Brain microvascular endothelial cell (primary cell): ENCODE measurements at regions not wholly inside any gene's neighbourhood (a gene's known extent, or its start where the extent isn't known, plus 50 kb on each side); places are given as distances from the start of the nearest gene placed in this dataset.

Experiments
- DNase-seq: peaks from one replicate; pipeline ENCODE4 v3.0.0-alpha.2; 2020
- H3K27ac ChIP-seq: fragments of 250-450 bp; sonication (Bioruptor Pico); 2 replicates; pipeline ENCODE4 v1.5.1; 2020; ENCODE audit warnings: mild to moderate bottlenecking, moderate library complexity
- H3K27me3 ChIP-seq: fragments of 250-450 bp; sonication (Bioruptor Pico); replicated peaks from 2 replicates; pipeline ENCODE4 v1.5.1; 2020; ENCODE audit warnings: mild to moderate bottlenecking
- H3K36me3 ChIP-seq: fragments of 250-450 bp; sonication (Bioruptor Pico); replicated peaks from 2 replicates; pipeline ENCODE4 v1.5.1; 2020; ENCODE audit warnings: mild to moderate bottlenecking
- H3K4me3 ChIP-seq: 2 replicates; pipeline ENCODE4 v1.5.1; 2011; ENCODE audit warnings: low read depth, mild to moderate bottlenecking, control low read depth, low read length, moderate library complexity
- in situ Hi-C: cut with HindIII; loops from 2 replicates; pipeline ENCODE4 v1.10.0; 2017; ENCODE audit warnings: low sequenced_read_pairs, low pct_ligation_motif_present
- TF ChIP-seq, protein P1 (sequence below): IDR thresholded peaks from 2 replicates; pipeline ENCODE4 v1.5.1; 2011; ENCODE audit warnings: low read depth, mild to moderate bottlenecking, moderate library complexity, low read length, control low read depth, inconsistent platforms; ENCODE audit errors: missing control alignments

DNA sequence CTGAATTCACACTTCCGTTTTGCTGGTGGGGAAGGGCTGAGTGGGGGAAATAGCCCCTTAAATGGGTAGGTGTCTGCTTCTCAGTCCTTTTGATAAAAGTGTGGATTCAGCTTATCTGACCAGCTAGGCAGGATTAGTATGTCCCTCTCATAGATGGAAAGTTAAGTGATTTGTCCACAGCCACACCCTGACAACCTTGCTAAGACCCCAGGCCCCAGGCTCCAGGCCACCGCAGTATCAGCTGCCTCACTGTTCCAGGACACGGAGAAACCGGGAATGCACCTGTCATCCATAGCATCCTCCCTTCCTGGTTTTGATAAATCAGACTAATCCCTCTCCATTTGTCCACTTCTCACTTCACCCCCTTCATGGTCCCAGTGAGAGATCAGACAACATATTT lies 197.7 kb downstream of the USP12 start:
- Histone ChIP-seq H3K4me3 (no peak overlapping the region), H3K36me3 (no peaks in the 10 kb centered on the region), H3K27ac (no peak overlapping the region), H3K27me3 (no peaks in the 10 kb centered on the region)
- TF ChIP-seq, protein P1, sequence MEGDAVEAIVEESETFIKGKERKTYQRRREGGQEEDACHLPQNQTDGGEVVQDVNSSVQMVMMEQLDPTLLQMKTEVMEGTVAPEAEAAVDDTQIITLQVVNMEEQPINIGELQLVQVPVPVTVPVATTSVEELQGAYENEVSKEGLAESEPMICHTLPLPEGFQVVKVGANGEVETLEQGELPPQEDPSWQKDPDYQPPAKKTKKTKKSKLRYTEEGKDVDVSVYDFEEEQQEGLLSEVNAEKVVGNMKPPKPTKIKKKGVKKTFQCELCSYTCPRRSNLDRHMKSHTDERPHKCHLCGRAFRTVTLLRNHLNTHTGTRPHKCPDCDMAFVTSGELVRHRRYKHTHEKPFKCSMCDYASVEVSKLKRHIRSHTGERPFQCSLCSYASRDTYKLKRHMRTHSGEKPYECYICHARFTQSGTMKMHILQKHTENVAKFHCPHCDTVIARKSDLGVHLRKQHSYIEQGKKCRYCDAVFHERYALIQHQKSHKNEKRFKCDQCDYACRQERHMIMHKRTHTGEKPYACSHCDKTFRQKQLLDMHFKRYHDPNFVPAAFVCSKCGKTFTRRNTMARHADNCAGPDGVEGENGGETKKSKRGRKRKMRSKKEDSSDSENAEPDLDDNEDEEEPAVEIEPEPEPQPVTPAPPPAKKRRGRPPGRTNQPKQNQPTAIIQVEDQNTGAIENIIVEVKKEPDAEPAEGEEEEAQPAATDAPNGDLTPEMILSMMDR, result no peak
- in situ Hi-C loops, result no loop called here
- no peak for DNase-seq

DNA sequence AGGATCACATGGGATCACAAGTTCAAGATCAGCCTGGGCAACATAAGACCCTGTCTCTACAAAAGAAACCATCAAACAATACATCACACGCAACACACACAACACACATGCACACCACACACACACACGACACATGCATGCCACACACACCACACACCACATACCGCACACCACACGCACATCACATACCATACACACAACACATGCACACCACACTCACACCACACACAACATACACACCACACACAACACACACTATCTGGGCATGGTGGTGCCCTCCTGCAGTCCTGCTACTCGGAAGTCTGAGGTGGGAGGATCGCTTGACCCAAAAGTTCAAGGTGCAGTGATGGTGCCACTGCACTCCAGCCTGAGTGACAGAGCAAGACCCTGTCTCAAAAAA lies 198.3 kb downstream of the USP12 start:
- in situ Hi-C loops, result no loop called here

DNA sequence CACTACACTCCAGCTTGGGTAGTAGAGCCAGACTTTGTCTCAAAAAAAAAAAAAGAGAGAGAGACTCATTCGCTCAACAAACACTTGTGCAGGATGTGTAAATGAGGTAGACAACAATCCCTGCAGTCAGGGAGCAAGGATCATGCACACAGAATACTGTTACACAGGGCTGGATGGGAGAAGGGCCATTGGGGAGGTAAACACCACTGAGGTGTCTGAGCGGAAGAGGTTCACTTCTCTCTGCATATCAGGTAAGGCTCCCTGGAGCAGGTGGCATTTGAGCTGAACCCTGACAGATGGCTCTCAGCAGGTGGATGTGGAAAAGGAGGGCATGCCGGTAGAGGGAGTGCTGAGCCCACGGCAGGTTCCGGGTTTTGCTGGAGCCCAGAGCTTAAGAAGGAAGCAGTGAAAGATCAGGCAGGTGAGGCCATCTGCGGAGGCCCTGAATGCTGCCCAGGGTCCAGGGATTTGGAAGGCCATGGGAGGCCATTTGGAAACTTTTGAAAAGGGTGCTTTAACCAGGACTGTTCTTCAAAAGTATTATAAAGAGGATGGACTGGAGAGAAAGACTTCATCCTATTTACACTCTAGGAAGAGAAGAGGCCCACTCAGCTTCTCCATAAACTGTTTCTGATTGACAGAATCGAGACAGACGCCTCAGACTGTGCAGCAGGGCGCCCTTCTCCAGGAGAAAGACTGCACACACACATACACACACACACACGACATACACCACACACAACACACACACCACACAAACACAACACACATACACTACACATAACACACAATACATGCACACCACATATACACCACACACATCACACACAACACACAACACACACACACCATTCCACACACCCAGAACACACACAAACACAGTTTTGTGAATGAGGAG lies 199.4 kb downstream of the USP12 start:
- DNase-seq, result no peak
- H3K27me3 ChIP-seq, result no peaks in the 10 kb centered on the region
- in situ Hi-C loops, result no loop called here
- no peak overlapping the region for H3K27ac ChIP-seq
- no peak overlapping the region for H3K4me3 ChIP-seq
- TF ChIP-seq, protein P1, result peak; percentile 73
- H3K36me3 ChIP-seq, result no peaks in the 10 kb centered on the region

More for the DNA sequence above, 198.3 kb downstream of the USP12 start:
- Histone ChIP-seq H3K4me3 (no peak overlapping the region), H3K36me3 (no peaks in the 10 kb centered on the region), H3K27ac (no peak overlapping the region), H3K27me3 (no peaks in the 10 kb centered on the region)
- DNase-seq, result no peak
- TF ChIP-seq, protein P1, result no peak

DNA sequence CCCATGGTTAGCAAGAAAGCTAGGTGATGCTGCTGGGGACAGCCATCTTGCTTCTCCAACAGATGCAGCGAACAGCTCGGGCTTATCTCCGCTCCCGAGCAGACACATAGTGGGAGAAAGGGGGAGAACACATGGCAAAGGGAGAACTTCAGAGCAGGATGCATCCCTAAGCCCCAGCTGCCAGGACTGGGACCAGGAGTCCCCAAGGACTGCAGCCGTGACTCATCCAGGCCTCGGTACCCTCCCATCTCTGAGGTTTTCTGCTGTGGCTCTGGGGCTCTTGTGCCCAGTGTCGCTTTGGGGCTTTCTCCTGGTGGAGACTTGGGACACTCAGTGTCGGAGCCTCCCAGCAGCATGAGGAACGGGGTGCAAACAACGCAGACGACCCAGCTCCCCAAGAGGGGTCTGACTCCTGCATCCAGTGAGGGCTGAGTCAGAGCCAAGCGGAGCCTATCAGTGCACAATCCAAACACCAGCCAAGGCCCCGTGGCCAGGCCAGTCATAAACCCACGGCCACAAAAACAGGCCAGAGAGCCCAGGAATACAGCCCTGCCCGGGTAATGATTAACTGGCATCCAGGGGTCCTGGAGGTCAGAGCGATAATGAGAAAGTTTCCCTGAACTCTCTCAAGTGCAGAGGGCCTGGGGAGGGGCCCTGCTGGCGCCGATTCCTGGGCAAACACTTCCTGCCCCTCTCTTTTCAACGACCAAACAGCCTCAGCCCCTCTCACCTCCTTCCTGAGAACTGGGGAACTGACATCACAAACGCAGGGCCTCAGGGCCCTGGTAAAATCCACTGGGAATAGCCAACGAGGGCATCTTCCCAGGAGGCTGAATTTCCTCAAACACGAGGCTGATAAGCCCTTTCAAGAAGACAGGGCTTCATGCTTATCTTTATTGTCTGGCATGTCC lies 202.9 kb downstream of the USP12 start:
- Histone ChIP-seq H3K4me3 (no peak overlapping the region), H3K36me3 (no peaks in the 10 kb centered on the region), H3K27ac (no peak overlapping the region), H3K27me3 (no peaks in the 10 kb centered on the region)
- TF ChIP-seq, protein P1, result no peak
- in situ Hi-C loops, result no loop called here
- peak; percentile 46 for DNase-seq

DNA sequence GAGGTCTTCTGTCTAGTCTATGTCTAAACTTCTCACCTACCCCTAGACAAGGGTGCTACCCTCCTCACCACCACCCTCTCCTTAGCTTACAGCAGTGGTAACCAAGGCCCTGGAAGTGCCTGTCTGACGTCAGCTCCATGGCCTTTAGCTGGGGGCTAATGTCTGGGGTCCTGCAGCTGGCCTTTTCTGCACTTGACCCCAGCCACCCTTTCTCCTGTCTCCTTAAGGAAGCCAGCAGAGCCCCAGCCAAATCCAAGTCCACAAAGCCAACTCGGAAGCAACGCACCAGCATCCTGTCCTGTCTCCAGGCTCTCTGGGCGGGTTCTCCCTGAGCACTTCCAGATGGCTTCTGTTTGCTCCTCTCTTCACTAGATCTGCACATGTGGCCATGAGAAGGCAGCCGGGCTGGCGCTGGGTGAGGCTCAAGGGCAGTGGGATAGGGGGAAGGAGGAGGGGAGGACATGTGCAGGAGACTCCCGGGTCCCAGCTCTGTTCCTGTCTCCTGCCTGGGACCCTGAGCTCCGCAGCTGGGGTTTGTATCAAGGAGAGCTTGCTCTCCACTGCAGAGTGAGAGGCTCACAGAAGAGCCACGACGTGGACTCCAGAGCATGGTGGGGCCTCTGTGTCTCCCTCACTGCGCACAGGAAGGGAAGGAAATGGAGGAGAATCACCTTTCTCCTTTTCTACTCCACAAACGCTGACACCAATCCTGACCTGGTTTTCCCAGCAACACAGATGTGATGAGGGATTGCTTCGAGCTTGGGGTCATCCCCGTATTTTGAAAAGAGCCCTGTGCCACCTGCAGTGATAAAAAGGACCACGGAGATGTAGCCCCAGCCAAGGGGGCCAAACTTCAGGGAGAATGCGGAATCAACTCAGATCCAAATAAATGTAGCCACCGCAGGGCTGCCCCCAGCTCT lies 204.2 kb downstream of the USP12 start:
- no peak for DNase-seq
- TF ChIP-seq, protein P1, result no peak
- Histone ChIP-seq H3K4me3 (no peak overlapping the region), H3K27ac (no peak overlapping the region), H3K36me3 (no peaks in the 10 kb centered on the region), H3K27me3 (no peaks in the 10 kb centered on the region)
- in situ Hi-C loops, result no loop called here
